ENCODE measurements at regions not wholly inside any gene's neighbourhood (a gene's known extent, or its start where the extent isn't known, plus 50 kb on each side); places are given as distances from the start of the nearest gene placed in this dataset.

- TF ChIP-seq CTCF (conservative IDR thresholded peaks at IDR 0.05): no peak
- no peak for TF ChIP-seq ZFX (IDR thresholded peaks at IDR 0.05)
- no peak overlapping the region for H3K27ac ChIP-seq
These were observed 101.0 kb downstream of the LRIG3 start for GRCh38 chr12:58819345-58819744.

GRCh38 chr12:58819985-58820384 is 100.3 kb downstream of the LRIG3 start:
- no peak overlapping the region for H3K27ac ChIP-seq
- TF ChIP-seq ZFX (IDR thresholded peaks at IDR 0.05) (no peak), CTCF (conservative IDR thresholded peaks at IDR 0.05) (no peak)

Measured in C4-2B (cell line).